Breast epithelium (tissue), 3 donors: ENCODE measurements at regions not wholly inside any gene's neighbourhood (a gene's known extent, or its start where the extent isn't known, plus 50 kb on each side); places are given as distances from the start of the nearest gene placed in this dataset.

Experiments
- CTCF ChIP-seq, 3 donors: fragments of 450-650 bp; IDR thresholded peaks; one replicate each; pipeline ENCODE4 v1.5.1; 2016 to 2017; ENCODE audit warnings: antibody characterized with exemption in 3 of 3, mild to moderate bottlenecking in 3 of 3, moderate library complexity in 3 of 3
- POLR2A ChIP-seq: fragments of 450-650 bp; IDR thresholded peaks from one replicate; pipeline ENCODE4 v1.6.1; 2016; ENCODE audit warnings: antibody characterized with exemption, mild to moderate bottlenecking, moderate library complexity

GRCh38 chr3:165682734-165683133 lies 154.5 kb downstream of the BCHE start:
- TF ChIP-seq CTCF (IDR thresholded peaks at IDR 0.05): no peak
- TF ChIP-seq POLR2A: no peak
